Body of pancreas (tissue), 4 donors: ENCODE measurements at regions not wholly inside any gene's neighbourhood (a gene's known extent, or its start where the extent isn't known, plus 50 kb on each side); places are given as distances from the start of the nearest gene placed in this dataset.

ENCODE experiments used
- ATAC-seq: fragments of 150-250 bp; one replicate; pipeline ENCODE4 v1.9.1; 2016
- DNase-seq, 4 donors: peaks; one replicate each; pipeline ENCODE4 v3.0.0-alpha.2; 2019
- H3K27ac ChIP-seq, 4 donors: fragments of 200-600 bp; sonication (generic); 1 replicate in 3 of 4; 2 replicates in 1 of 4; pipeline versions ENCODE4 v1.5.1 to v1.6.1; 2016 to 2019; ENCODE audit warnings: mild to moderate bottlenecking in 1 of 4, mixed read lengths in 1 of 4, moderate library complexity in 1 of 4
- H3K27me3 ChIP-seq, 2 donors: fragments of 200-600 bp; sonication (generic); one replicate each; pipeline ENCODE4 v1.6.0; 2016; ENCODE audit warnings: mild to moderate bottlenecking in 1 of 2
- H3K36me3 ChIP-seq, 2 donors: fragments of 200-600 bp; sonication (generic); replicated peaks in 1 of 2; 2 replicates each; pipeline ENCODE4 v1.5.1; 2016; ENCODE audit warnings: low read depth in 2 of 2; ENCODE audit not compliant: insufficient read depth in 1 of 2
- H3K4me1 ChIP-seq: fragments of 200-600 bp; sonication (generic); one replicate; pipeline ENCODE4 v1.6.0; 2016
- H3K4me3 ChIP-seq, 2 donors: fragments of 200-600 bp; sonication (generic); 1 replicate in 1 of 2; 2 replicates in 1 of 2; pipeline ENCODE4 v1.5.1; 2016 to 2019
- H3K9me3 ChIP-seq, 3 donors: fragments of 200-600 bp; sonication (generic); 1 replicate in 2 of 3; 2 replicates in 1 of 3; pipeline ENCODE4 v1.5.1; 2016
- CTCF ChIP-seq, 7 experiments: fragments of 450-650 bp in 4 of 7; fragments of 200-600 bp in 3 of 7; sonication (generic) in 3 of 7; IDR thresholded peaks; one replicate each; pipeline ENCODE4 v1.5.1; 2016 to 2019; ENCODE audit warnings: antibody characterized with exemption in 7 of 7
- POLR2A ChIP-seq, 3 donors: fragments of 450-650 bp; IDR thresholded peaks; one replicate each; pipeline ENCODE4 v1.6.1; 2016; ENCODE audit warnings: antibody characterized with exemption in 3 of 3, mild to moderate bottlenecking in 2 of 3
- WGBS, 2 donors: methylation state at CpG; one replicate each; pipeline ENCODE4 v1.1.5; 2017; 5-methylcytosine and 5-hydroxymethylcytosine counted together
- intact Hi-C: fragments of 100-400 bp; cut with DNase I; formaldehyde crosslinking; loops from one replicate; pipeline ENCODE4 v1.15.1; 2023

DNA sequence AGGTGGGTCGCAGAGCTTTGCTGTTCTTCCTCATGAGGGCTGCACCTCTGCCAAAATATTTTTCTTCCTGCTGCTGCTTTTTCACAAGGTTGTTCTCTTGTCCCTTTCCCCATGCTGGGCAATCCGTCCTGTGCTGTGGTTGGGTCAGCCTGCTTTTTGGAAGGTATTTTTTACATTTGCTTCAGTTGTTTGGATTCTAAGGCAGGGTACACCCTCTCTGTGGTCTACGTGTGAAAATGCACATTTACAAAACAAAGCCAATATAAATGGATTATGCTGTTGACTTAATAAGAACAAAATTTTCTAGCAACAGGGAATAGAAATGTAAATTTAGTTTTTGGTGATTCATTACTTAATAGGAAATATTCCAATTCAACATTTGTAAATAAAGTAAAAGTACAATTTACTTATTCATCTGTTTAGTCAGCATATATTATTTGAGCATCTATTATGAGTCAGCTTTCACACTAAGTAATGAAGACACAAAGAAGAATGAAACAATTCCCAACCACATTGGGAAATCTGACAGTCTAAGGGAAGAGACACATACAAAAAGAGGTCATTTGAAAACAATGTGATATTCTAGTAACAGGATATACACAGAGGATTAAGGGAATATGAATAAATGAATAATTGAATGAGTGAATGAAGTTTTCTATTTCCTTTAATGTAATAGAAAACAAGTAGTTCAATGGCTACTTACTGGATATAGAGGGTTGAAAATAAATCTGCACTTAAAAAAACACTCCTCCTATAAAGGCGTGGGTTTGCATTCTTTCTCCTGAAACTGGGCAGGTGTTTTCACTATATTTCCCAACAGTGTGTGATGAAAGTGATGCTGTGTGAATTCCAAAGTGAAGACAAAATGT lies 94.6 kb upstream of the PRICKLE1 start:
- intact Hi-C loops = no loop called here
- H3K4me1 ChIP-seq = no peaks in the 10 kb centered on the region
- no peak overlapping the region for H3K4me3 ChIP-seq
- H3K9me3 ChIP-seq = no peaks in the 10 kb centered on the region
- ATAC-seq (no peak), DNase-seq (no peak)
- WGBS, 2 donors = 44 to 59% methylated on average over 4 of the region's 4 CpGs
- H3K36me3 ChIP-seq = no peaks in the 10 kb centered on the region
- no peak overlapping the region for H3K27ac ChIP-seq
- no peak for TF ChIP-seq POLR2A (IDR thresholded peaks at IDR 0.05)
- TF ChIP-seq CTCF (IDR thresholded peaks at IDR 0.05) = no peak
- H3K27me3 ChIP-seq = no peaks in the 10 kb centered on the region

DNA sequence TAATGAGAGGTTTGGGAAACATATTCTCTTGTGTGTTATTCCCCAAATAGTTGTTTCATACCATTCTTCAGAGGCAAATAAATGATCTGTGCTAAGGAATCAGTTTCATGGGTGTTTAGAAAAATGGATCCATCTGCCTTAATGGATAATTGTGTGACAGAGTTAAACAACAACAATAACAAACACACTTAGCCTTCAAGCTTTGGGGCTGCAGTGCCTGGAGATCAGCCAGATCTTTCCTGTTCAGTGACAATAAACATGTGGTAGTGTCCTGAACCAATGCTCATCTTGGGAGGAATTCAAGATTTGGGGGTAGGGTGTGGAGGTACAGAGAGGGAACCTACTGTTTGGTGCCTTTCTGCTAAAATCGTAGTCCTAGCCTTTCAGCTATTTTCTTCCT lies 93.7 kb upstream of the PRICKLE1 start:
- no peaks in the 10 kb centered on the region for H3K9me3 ChIP-seq
- no peak overlapping the region for H3K4me3 ChIP-seq
- no peak for TF ChIP-seq CTCF (IDR thresholded peaks at IDR 0.05)
- TF ChIP-seq POLR2A (IDR thresholded peaks at IDR 0.05) = no peak
- H3K36me3 ChIP-seq = no peaks in the 10 kb centered on the region
- no peak overlapping the region for H3K27ac ChIP-seq
- WGBS, 2 donors = 64 to 69% methylated on average over 1 of the region's 1 CpG
- H3K4me1 ChIP-seq = no peaks in the 10 kb centered on the region
- H3K27me3 ChIP-seq = no peaks in the 10 kb centered on the region
- ATAC-seq (no peak), DNase-seq (no peak)
- intact Hi-C loops = no loop called here

GRCh38 chr12:42679466-42679865 lies 89.9 kb upstream of the PRICKLE1 start:
- Histone ChIP-seq H3K27me3 (no peaks in the 10 kb centered on the region), H3K36me3 (no peaks in the 10 kb centered on the region), H3K9me3 (no peaks in the 10 kb centered on the region), H3K4me1 (no peaks in the 10 kb centered on the region), H3K27ac (no peak overlapping the region), H3K4me3 (no peak overlapping the region)
- WGBS, 2 donors = 66 to 69% methylated on average over 4 of the region's 4 CpGs
- no peak for ATAC-seq
- no peak for DNase-seq
- intact Hi-C loops = no loop called here
- TF ChIP-seq POLR2A (IDR thresholded peaks at IDR 0.05) (no peak), CTCF (IDR thresholded peaks at IDR 0.05) (no peak)

GRCh38 chr12:42677461-42677860 lies 87.9 kb upstream of the PRICKLE1 start:
- intact Hi-C loops = no loop called here
- no peaks in the 10 kb centered on the region for H3K4me1 ChIP-seq
- no peaks in the 10 kb centered on the region for H3K27me3 ChIP-seq
- no peak overlapping the region for H3K27ac ChIP-seq
- 69 to 83% methylated on average over 2 of the region's 2 CpGs for whole genome bisulfite sequencing, 2 donors
- ATAC-seq (no peak), DNase-seq (no peak)
- H3K9me3 ChIP-seq = no peaks in the 10 kb centered on the region
- no peaks in the 10 kb centered on the region for H3K36me3 ChIP-seq
- H3K4me3 ChIP-seq = no peak overlapping the region
- TF ChIP-seq POLR2A (IDR thresholded peaks at IDR 0.05) = no peak
- no peak for TF ChIP-seq CTCF (IDR thresholded peaks at IDR 0.05)

GRCh38 chr12:42673535-42673934 lies 84.0 kb upstream of the PRICKLE1 start:
- ATAC-seq (no peak), DNase-seq (no peak)
- intact Hi-C loops = no loop called here
- Histone ChIP-seq H3K36me3 (no peaks in the 10 kb centered on the region), H3K27ac (no peak overlapping the region), H3K27me3 (no peaks in the 10 kb centered on the region), H3K4me3 (no peak overlapping the region), H3K9me3 (no peaks in the 10 kb centered on the region), H3K4me1 (no peaks in the 10 kb centered on the region)
- WGBS, 2 donors = 78 to 85% methylated on average over 3 of the region's 3 CpGs
- TF ChIP-seq CTCF (IDR thresholded peaks at IDR 0.05) = no peak
- no peak for TF ChIP-seq POLR2A (IDR thresholded peaks at IDR 0.05)
